ACC112 (cell line): ENCODE measurements at regions not wholly inside any gene's neighbourhood (a gene's known extent, or its start where the extent isn't known, plus 50 kb on each side); places are given as distances from the start of the nearest gene placed in this dataset.
A peak's percentile ranks its signal among the peaks of the same experiment; 100 is the strongest.
"Not testable (repeated sequence)": the region's sequence is repeated elsewhere in the genome, so short reads cannot be mapped to it uniquely, and the experiment has no call there.

ENCODE experiments used
- H2AFZ ChIP-seq: fragments of 200-600 bp; sonication (generic); one replicate; pipeline ENCODE4 v1.6.0; 2017; ENCODE audit warnings: antibody characterized with exemption, low read length; ENCODE audit not compliant: unreplicated experiment
- H3K27ac ChIP-seq: fragments of 200-600 bp; sonication (generic); 2 replicates; pipeline ENCODE4 v1.5.1; 2014; ENCODE audit warnings: low read depth, mild to moderate bottlenecking, antibody characterized with exemption, low read length, moderate library complexity
- H3K27me3 ChIP-seq: fragments of 200-600 bp; sonication (generic); 2 replicates; pipeline ENCODE4 v1.6.1; 2014; ENCODE audit warnings: mild to moderate bottlenecking, antibody characterized with exemption, low read length, moderate library complexity, mixed read lengths; ENCODE audit not compliant: insufficient read depth
- H3K36me3 ChIP-seq: fragments of 200-600 bp; sonication (generic); 2 replicates; pipeline ENCODE4 v1.6.1; 2016; ENCODE audit warnings: mild to moderate bottlenecking, antibody characterized with exemption, low read length, moderate library complexity, mixed read lengths; ENCODE audit not compliant: insufficient read depth
- H3K4me1 ChIP-seq: fragments of 200-600 bp; sonication (generic); one replicate; pipeline ENCODE4 v1.6.1; 2016; ENCODE audit warnings: low read length, mixed read lengths; ENCODE audit not compliant: insufficient read depth, unreplicated experiment, control insufficient read depth
- H3K4me3 ChIP-seq: fragments of 200-600 bp; sonication (generic); 2 replicates; pipeline ENCODE4 v1.5.1; 2014; ENCODE audit warnings: mild to moderate bottlenecking, low read depth, low read length
- H3K79me2 ChIP-seq: fragments of 200-600 bp; sonication (generic); one replicate; pipeline ENCODE4 v1.6.0; 2016; ENCODE audit warnings: low read length; ENCODE audit not compliant: control insufficient read depth, unreplicated experiment, insufficient read depth

- H3K27ac ChIP-seq: no peak overlapping the region
- H3K27me3 ChIP-seq: no peaks in the 10 kb centered on the region
- H3K36me3 ChIP-seq: 0 out of 2 replicates have a peak, but pooled peaks cover 2% of the 10 kb centered on the region
- H3K4me3 ChIP-seq: no peak overlapping the region
- peaks cover 9% of the 10 kb centered on the region for H3K4me1 ChIP-seq
- no peak overlapping the region for H2AFZ ChIP-seq
- no peaks in the 10 kb centered on the region for H3K79me2 ChIP-seq
Measured at GRCh38 chr3:159751752-159752151, 236.9 kb upstream of the IL12A start.

- not testable (repeated sequence) for H3K27ac ChIP-seq, H3K79me2 ChIP-seq, H3K27me3 ChIP-seq, H3K4me3 ChIP-seq, H3K36me3 ChIP-seq, H2AFZ ChIP-seq
- peaks cover 12% of the 10 kb centered on the region for H3K4me1 ChIP-seq
Measured at GRCh38 chr3:159756279-159757207, 232.1 kb upstream of the IL12A start.

- Histone ChIP-seq H3K27me3 (no peaks in the 10 kb centered on the region), H3K4me3 (no peak overlapping the region), H3K36me3 (0 out of 2 replicates have a peak, but pooled peaks cover 2% of the 10 kb centered on the region), H3K79me2 (no peaks in the 10 kb centered on the region), H3K27ac (no peak overlapping the region), H3K4me1 (peaks cover 22% of the 10 kb centered on the region), H2AFZ (no peak overlapping the region)
Measured at GRCh38 chr3:159757341-159758060, 231.1 kb upstream of the IL12A start.

- no peak overlapping the region for H2AFZ ChIP-seq
- H3K27me3 ChIP-seq: no peaks in the 10 kb centered on the region
- no peaks in the 10 kb centered on the region for H3K79me2 ChIP-seq
- peaks cover 27% of the 10 kb centered on the region for H3K4me1 ChIP-seq
- H3K36me3 ChIP-seq: no peaks in the 10 kb centered on the region
- no peak overlapping the region for H3K4me3 ChIP-seq
- no peak overlapping the region for H3K27ac ChIP-seq
Measured at GRCh38 chr3:159760046-159760445, 228.6 kb upstream of the IL12A start.

GRCh38 chr3:159761369-159761768, 227.3 kb upstream of the IL12A start:
- H3K36me3 ChIP-seq: no peaks in the 10 kb centered on the region
- H3K4me3 ChIP-seq: no peak overlapping the region
- H3K79me2 ChIP-seq: peaks cover 6% of the 10 kb centered on the region
- peaks cover 30% of the 10 kb centered on the region for H3K4me1 ChIP-seq
- H3K27me3 ChIP-seq: no peaks in the 10 kb centered on the region
- no peak overlapping the region for H2AFZ ChIP-seq
- peak overlapping the region; percentile 74; the same call in 1 of the 2 replicates for H3K27ac ChIP-seq

- Histone ChIP-seq H3K27me3 (no peaks in the 10 kb centered on the region), H3K79me2 (peaks cover 13% of the 10 kb centered on the region), H2AFZ (peak overlapping the region; percentile 5), H3K4me3 (peak overlapping the region; percentile 83), H3K36me3 (no peaks in the 10 kb centered on the region), H3K4me1 (peaks cover 36% of the 10 kb centered on the region), H3K27ac (peak overlapping the region; percentile 74)
Measured at GRCh38 chr3:159761848-159762635, 226.6 kb upstream of the IL12A start.

- Histone ChIP-seq H3K27ac (peak overlapping the region; percentile 74), H3K4me3 (peak overlapping the region; percentile 83), H3K79me2 (peaks cover 23% of the 10 kb centered on the region), H2AFZ (peak overlapping the region; percentile 56), H3K27me3 (no peaks in the 10 kb centered on the region), H3K4me1 (peaks cover 34% of the 10 kb centered on the region), H3K36me3 (no peaks in the 10 kb centered on the region)
Measured at GRCh38 chr3:159763011-159763601, 225.5 kb upstream of the IL12A start.

- no peaks in the 10 kb centered on the region for H3K27me3 ChIP-seq
- peaks cover 31% of the 10 kb centered on the region for H3K79me2 ChIP-seq
- peak overlapping the region; percentile 94 for H3K27ac ChIP-seq
- H3K36me3 ChIP-seq: no peaks in the 10 kb centered on the region
- peak overlapping the region; percentile 83 for H3K4me3 ChIP-seq
- peaks cover 34% of the 10 kb centered on the region for H3K4me1 ChIP-seq
- peak overlapping the region; percentile 61 for H2AFZ ChIP-seq
Measured at GRCh38 chr3:159763602-159764489, 224.8 kb upstream of the IL12A start.

- peak overlapping the region; percentile 83 for H3K4me3 ChIP-seq
- H3K4me1 ChIP-seq: peaks cover 34% of the 10 kb centered on the region
- peak overlapping the region; percentile 45 for H2AFZ ChIP-seq
- H3K27me3 ChIP-seq: no peaks in the 10 kb centered on the region
- H3K27ac ChIP-seq: peak overlapping the region; percentile 94
- no peaks in the 10 kb centered on the region for H3K36me3 ChIP-seq
- peaks cover 33% of the 10 kb centered on the region for H3K79me2 ChIP-seq
Measured at GRCh38 chr3:159764490-159765029, 224.1 kb upstream of the IL12A start.
